ENCODE measurements at regions not wholly inside any gene's neighbourhood (a gene's known extent, or its start where the extent isn't known, plus 50 kb on each side); places are given as distances from the start of the nearest gene placed in this dataset.

DNA sequence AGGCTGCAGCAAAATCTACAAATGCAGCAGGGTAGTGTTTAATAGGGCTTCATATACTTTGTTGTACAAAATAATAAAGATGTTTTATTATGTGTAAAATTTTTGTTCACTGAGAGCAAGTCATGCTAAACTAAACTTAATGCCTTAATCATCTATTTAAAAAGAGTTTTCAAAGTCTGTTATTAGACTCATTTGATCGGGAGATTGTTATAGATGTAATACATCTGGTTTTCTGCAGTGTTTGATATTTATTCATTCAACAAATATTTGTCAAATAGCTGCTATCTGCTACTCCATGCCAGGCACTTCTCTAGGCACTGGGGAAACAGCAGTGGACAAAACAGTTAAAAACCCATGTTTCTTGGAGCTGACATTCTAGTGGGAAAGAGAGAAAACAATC lies 233.6 kb downstream of the FMR1NB start:
- TF ChIP-seq POLR2A (IDR thresholded peaks at IDR 0.05; ENCODE audit: extremely low read depth, insufficient read length) (no peak), MYC (IDR thresholded peaks at IDR 0.05; ENCODE audit: low read depth, low read length) (no peak)
- TF ChIP-seq, protein P1, sequence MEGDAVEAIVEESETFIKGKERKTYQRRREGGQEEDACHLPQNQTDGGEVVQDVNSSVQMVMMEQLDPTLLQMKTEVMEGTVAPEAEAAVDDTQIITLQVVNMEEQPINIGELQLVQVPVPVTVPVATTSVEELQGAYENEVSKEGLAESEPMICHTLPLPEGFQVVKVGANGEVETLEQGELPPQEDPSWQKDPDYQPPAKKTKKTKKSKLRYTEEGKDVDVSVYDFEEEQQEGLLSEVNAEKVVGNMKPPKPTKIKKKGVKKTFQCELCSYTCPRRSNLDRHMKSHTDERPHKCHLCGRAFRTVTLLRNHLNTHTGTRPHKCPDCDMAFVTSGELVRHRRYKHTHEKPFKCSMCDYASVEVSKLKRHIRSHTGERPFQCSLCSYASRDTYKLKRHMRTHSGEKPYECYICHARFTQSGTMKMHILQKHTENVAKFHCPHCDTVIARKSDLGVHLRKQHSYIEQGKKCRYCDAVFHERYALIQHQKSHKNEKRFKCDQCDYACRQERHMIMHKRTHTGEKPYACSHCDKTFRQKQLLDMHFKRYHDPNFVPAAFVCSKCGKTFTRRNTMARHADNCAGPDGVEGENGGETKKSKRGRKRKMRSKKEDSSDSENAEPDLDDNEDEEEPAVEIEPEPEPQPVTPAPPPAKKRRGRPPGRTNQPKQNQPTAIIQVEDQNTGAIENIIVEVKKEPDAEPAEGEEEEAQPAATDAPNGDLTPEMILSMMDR (IDR thresholded peaks at IDR 0.05; ENCODE audit: low read depth, low read length) = no peak
- TF ChIP-seq, protein P2, sequence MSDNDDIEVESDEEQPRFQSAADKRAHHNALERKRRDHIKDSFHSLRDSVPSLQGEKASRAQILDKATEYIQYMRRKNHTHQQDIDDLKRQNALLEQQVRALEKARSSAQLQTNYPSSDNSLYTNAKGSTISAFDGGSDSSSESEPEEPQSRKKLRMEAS (IDR thresholded peaks at IDR 0.05; ENCODE audit: low read depth, low read length) = no peak

All from NB4 (cell line).